ENCODE measurements at regions not wholly inside any gene's neighbourhood (a gene's known extent, or its start where the extent isn't known, plus 50 kb on each side); places are given as distances from the start of the nearest gene placed in this dataset.
A peak's percentile ranks its signal among the peaks of the same experiment; 100 is the strongest.

GRCh38 chr10:88057720-88058119, 194.3 kb downstream of the PTEN start:
- no peak for DNase-seq (ENCODE audit: low read depth)
- no peak for TF ChIP-seq CTCF (conservative IDR thresholded peaks at IDR 0.05; ENCODE audit: low read depth, low read length)
- H3K4me3 ChIP-seq (ENCODE audit: low read depth, low read length): no peak overlapping the region

GRCh38 chr10:88058750-88059149, 195.3 kb downstream of the PTEN start:
- DNase-seq (ENCODE audit: low read depth): no peak
- no peak for TF ChIP-seq CTCF (conservative IDR thresholded peaks at IDR 0.05; ENCODE audit: low read depth, low read length)
- H3K4me3 ChIP-seq (ENCODE audit: low read depth, low read length): no peak overlapping the region

- no peak for TF ChIP-seq CTCF (conservative IDR thresholded peaks at IDR 0.05; ENCODE audit: low read depth, low read length)
- DNase-seq (ENCODE audit: low read depth): no peak
- H3K4me3 ChIP-seq (ENCODE audit: low read depth, low read length): no peak overlapping the region
Observed at GRCh38 chr10:88059190-88059589, 195.8 kb downstream of the PTEN start.

GRCh38 chr10:88060762-88061161, 197.3 kb downstream of the PTEN start:
- TF ChIP-seq CTCF (conservative IDR thresholded peaks at IDR 0.05; ENCODE audit: low read depth, low read length): no peak
- H3K4me3 ChIP-seq (ENCODE audit: low read depth, low read length): no peak overlapping the region
- no peak for DNase-seq (ENCODE audit: low read depth)

- peak; percentile 25 for DNase-seq (ENCODE audit: low read depth)
- TF ChIP-seq CTCF (conservative IDR thresholded peaks at IDR 0.05; ENCODE audit: low read depth, low read length): no peak
- H3K4me3 ChIP-seq (ENCODE audit: low read depth, low read length): no peak overlapping the region
Observed at GRCh38 chr10:88062385-88062784, 199.0 kb downstream of the PTEN start.

GRCh38 chr10:88062798-88063472, 199.5 kb downstream of the PTEN start:
- no peak overlapping the region for H3K4me3 ChIP-seq (ENCODE audit: low read depth, low read length)
- DNase-seq (ENCODE audit: low read depth): peak; percentile 67
- TF ChIP-seq CTCF (conservative IDR thresholded peaks at IDR 0.05; ENCODE audit: low read depth, low read length): no peak

- no peak for DNase-seq (ENCODE audit: low read depth)
- H3K4me3 ChIP-seq (ENCODE audit: low read depth, low read length): no peak overlapping the region
- no peak for TF ChIP-seq CTCF (conservative IDR thresholded peaks at IDR 0.05; ENCODE audit: low read depth, low read length)
Observed at GRCh38 chr10:88063861-88064557, 200.6 kb downstream of the PTEN start.

All from choroid plexus epithelial cell (primary cell).